ENCODE measurements at regions not wholly inside any gene's neighbourhood (a gene's known extent, or its start where the extent isn't known, plus 50 kb on each side); places are given as distances from the start of the nearest gene placed in this dataset.

DNA sequence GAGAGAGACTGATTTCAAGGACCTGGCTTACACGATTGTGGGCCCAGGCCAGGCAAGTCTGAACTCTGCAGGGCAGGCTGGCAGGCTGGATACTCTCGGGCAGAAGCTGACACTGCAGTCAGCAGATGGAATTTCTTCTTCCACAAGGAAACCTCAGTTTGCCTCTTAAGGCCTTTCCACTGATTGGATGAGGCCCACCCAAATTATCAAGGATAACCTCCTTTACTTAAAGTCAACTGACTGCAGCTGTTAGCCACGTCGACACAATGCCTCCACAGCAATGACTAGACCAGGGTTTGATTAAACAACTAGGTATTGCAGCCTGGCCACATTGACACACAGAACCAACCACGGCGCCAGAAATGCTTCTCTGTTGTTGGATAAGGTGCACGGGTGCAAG lies 130.5 kb downstream of the PSMG1 start:
- 93 to 95% methylated on average over 7 of the region's 7 CpGs for WGBS, 2 donors

DNA sequence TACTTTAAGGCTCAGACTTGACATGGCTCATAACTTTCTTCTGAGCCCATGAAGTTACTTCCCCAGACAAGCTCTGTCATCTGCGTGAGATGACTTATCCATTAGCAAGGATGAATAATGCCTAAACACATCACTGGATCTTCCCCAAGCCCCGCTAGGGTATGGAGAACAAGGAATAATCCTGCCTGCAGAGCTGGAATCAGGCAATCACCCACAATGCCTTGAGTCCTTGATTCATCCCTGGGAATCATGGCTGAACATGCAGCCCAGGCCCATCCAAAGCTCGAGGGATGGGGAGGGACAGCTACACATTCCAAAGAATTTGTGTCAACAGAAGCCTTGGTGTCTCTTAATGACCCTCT lies 131.7 kb downstream of the PSMG1 start:
- no peaks in the 10 kb centered on the region for H3K9me3 ChIP-seq
- intact Hi-C loops (cut with DNase I): no loop called here

More for the DNA sequence above, 130.5 kb downstream of the PSMG1 start:
- TF ChIP-seq POLR2A (IDR thresholded peaks at IDR 0.05): no peak
- TF ChIP-seq, protein P1, sequence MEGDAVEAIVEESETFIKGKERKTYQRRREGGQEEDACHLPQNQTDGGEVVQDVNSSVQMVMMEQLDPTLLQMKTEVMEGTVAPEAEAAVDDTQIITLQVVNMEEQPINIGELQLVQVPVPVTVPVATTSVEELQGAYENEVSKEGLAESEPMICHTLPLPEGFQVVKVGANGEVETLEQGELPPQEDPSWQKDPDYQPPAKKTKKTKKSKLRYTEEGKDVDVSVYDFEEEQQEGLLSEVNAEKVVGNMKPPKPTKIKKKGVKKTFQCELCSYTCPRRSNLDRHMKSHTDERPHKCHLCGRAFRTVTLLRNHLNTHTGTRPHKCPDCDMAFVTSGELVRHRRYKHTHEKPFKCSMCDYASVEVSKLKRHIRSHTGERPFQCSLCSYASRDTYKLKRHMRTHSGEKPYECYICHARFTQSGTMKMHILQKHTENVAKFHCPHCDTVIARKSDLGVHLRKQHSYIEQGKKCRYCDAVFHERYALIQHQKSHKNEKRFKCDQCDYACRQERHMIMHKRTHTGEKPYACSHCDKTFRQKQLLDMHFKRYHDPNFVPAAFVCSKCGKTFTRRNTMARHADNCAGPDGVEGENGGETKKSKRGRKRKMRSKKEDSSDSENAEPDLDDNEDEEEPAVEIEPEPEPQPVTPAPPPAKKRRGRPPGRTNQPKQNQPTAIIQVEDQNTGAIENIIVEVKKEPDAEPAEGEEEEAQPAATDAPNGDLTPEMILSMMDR (IDR thresholded peaks at IDR 0.05): no peak
- Histone ChIP-seq H3K4me3 (replicated peaks in 1 of 3) (no peak overlapping the region), H3K4me1 (peaks cover 7 to 23% of the 10 kb centered on the region in 2 donors), H3K9me3 (no peaks in the 10 kb centered on the region), H3K36me3 (no peaks in the 10 kb centered on the region), H3K27ac (no peak overlapping the region), H3K27me3 (no peaks in the 10 kb centered on the region)
- DNase-seq: no peak
- intact Hi-C loops (cut with DNase I): no loop called here

DNA sequence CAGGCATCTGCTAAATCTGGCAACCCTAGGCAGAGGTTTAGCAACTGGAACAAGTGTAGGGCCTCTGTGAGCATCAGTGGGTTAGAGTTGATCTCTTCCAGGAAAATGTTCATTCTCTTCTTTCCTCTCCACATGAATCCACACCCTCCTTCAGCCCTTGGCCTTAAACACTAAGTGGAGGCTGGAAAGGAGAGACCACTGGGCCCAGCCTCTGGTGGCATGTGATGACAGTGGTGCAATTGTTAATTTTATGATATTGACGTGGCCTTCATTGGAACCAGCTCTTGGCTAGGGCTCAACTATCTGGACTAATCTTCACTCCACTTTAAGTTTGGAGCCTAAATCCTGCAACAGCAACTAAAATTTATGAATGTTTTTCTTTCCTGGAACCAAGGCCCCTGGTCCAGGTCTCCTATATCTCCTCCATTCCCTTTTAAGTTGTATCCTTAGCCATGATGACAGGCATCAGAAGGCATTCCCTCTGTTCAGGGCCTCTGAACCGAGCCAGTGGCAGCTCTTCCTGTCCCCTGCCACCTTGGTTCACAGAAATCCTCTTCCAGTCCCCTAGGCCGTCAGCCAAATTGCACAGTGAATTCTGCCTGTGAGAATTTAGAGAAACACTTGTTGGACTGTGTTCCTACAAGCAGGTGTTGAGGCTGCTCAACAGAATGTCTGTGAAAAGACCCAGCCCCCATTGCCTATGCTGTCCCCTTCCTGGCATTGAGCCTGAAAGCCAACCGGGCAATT lies 132.2 kb downstream of the PSMG1 start:
- 53 to 68% methylated on average over 4 of the region's 4 CpGs for WGBS, 2 donors
- no peak for TF ChIP-seq POLR2A (IDR thresholded peaks at IDR 0.05)
- TF ChIP-seq, protein P1 (IDR thresholded peaks at IDR 0.05): no peak
- Histone ChIP-seq H3K27me3 (no peaks in the 10 kb centered on the region), H3K9me3 (no peaks in the 10 kb centered on the region), H3K36me3 (no peaks in the 10 kb centered on the region), H3K4me1 (peaks cover 0 to 11% of the 10 kb centered on the region in 2 donors), H3K27ac (no peak overlapping the region), H3K4me3 (replicated peaks in 1 of 3) (no peak overlapping the region)
- DNase-seq: peak in 1 of 2 donors; percentile 34
- intact Hi-C loops (cut with DNase I): no loop called here

More for the DNA sequence above, 131.7 kb downstream of the PSMG1 start:
- Histone ChIP-seq H3K27me3 (no peaks in the 10 kb centered on the region), H3K4me3 (replicated peaks in 1 of 3) (no peak overlapping the region), H3K27ac (no peak overlapping the region), H3K4me1 (peaks cover 0 to 12% of the 10 kb centered on the region in 2 donors), H3K36me3 (no peaks in the 10 kb centered on the region)
- TF ChIP-seq POLR2A (IDR thresholded peaks at IDR 0.05): no peak
- TF ChIP-seq, protein P1 (IDR thresholded peaks at IDR 0.05): no peak
- DNase-seq: no peak
- WGBS, 2 donors: 69 to 87% methylated on average over 3 of the region's 3 CpGs

DNA sequence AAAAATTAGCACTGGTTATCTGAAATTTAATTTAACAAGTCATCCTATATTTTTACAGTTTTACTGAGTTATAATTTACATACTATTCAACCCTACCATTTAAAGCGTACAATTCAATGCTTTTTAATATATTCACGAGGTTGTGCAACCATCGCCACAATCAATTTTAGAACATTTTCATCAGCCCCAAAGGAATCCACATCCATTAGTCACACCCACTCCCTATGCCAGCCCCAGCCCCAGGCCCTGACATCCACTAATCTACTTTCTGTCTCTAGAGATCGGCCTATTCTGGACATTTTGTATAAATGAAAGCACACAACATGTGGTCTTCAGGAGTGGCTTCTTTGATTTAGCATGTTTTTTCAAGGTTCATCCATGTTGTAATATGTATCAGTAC lies 134.7 kb downstream of the PSMG1 start:
- Histone ChIP-seq H3K4me3 (replicated peaks in 1 of 3) (no peak overlapping the region), H3K9me3 (no peaks in the 10 kb centered on the region), H3K27ac (no peak overlapping the region), H3K4me1 (no peaks in the 10 kb centered on the region), H3K27me3 (no peaks in the 10 kb centered on the region), H3K36me3 (no peaks in the 10 kb centered on the region)
- TF ChIP-seq, protein P1 (IDR thresholded peaks at IDR 0.05): no peak
- TF ChIP-seq POLR2A (IDR thresholded peaks at IDR 0.05): no peak
- DNase-seq: no peak
- intact Hi-C loops (cut with DNase I): no loop called here
- 94% methylated on average over 4 of the region's 4 CpGs for WGBS, 2 donors

DNA sequence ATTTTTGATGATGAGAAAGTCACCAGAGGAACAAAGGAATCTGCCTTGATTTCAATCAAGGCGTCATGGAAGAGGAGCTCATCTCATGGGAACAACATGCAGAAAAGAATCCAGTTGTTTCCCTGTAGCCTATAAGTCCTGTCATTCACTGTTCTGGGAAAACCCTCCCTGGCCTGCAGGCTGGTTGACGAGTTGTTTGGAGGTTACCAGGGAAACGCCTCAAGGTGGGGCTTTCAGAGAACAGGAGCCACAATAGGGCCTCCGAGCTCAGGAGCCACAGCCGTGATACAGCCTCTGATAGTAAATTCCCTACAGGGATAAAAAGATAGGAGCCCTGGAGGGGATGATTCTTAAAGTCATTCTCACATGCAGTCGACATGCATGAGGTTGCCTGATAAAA lies 135.2 kb downstream of the PSMG1 start:
- Histone ChIP-seq H3K9me3 (no peaks in the 10 kb centered on the region), H3K36me3 (no peaks in the 10 kb centered on the region), H3K27me3 (no peaks in the 10 kb centered on the region), H3K27ac (no peak overlapping the region), H3K4me3 (replicated peaks in 1 of 3) (no peak overlapping the region), H3K4me1 (no peaks in the 10 kb centered on the region)
- intact Hi-C loops (cut with DNase I): no loop called here
- TF ChIP-seq, protein P1 (IDR thresholded peaks at IDR 0.05): no peak
- TF ChIP-seq POLR2A (IDR thresholded peaks at IDR 0.05): no peak
- peak in 1 of 2 donors; percentile 22 for DNase-seq
- WGBS, 2 donors: 39 to 51% methylated on average over 6 of the region's 6 CpGs
